HG03439 (cell line): ENCODE measurements at regions not wholly inside any gene's neighbourhood (a gene's known extent, or its start where the extent isn't known, plus 50 kb on each side); places are given as distances from the start of the nearest gene placed in this dataset.
"Not testable (repeated sequence)": the region's sequence is repeated elsewhere in the genome, so short reads cannot be mapped to it uniquely, and the experiment has no call there.

Experiments
- ATAC-seq: cut with Tn5 transposase; IDR thresholded peaks from one replicate; pipeline ENCODE4 v1.9.1; 2021; ENCODE audit warnings: mild to moderate bottlenecking, moderate library complexity; ENCODE audit not compliant: unreplicated experiment

DNA sequence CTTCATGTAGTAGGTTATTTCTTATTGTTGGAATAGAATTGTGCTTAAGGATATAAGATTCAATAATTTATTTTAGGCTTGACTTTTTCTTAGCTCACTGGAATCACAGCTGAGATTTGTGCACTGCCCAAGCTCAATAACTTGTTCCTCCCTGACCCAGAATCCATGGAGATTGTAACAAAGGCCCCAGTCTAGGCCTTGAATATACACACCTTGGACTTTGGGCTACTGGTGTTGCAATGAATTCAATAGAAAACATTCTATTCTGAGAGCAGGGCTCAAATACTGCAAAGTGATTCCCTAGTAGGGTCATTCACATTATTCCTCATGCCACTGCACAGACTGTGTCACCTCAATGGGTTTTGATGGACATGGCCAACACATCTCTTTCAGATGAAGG, 352.4 kb downstream of the GALC start:
- ATAC-seq, result no peak

- ATAC-seq, result no peak
Measured at GRCh38 chr14:87638196-87638595, 354.8 kb downstream of the GALC start.

- ATAC-seq, result no peak
Measured at GRCh38 chr14:87635442-87635841, 357.5 kb downstream of the GALC start.

GRCh38 chr14:87632796-87633195, 360.2 kb downstream of the GALC start:
- ATAC-seq, result no peak

- ATAC-seq, result no peak
Measured at GRCh38 chr14:87630846-87631245, 362.1 kb downstream of the GALC start.

- no peak for ATAC-seq
Measured at GRCh38 chr14:87629788-87630187, 363.2 kb downstream of the GALC start.

DNA sequence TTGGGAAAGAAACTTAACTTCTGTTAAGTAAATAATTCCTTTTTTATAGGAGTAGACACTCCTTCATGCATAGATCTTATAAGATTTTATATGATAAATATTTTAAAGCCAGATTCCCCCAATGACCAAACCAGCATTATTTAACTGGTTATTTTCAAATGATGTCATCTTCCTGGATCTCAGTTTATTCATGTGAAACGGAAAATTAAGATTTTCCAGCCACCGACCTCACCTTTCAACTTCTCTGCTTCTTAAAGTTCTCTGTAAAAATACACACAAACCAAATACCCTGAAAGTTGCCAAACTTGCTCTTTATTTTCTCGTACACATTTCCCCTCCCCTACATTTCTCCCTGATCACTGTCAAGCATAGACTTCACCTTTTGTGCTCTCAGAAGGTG, 364.2 kb downstream of the GALC start:
- no peak for ATAC-seq

DNA sequence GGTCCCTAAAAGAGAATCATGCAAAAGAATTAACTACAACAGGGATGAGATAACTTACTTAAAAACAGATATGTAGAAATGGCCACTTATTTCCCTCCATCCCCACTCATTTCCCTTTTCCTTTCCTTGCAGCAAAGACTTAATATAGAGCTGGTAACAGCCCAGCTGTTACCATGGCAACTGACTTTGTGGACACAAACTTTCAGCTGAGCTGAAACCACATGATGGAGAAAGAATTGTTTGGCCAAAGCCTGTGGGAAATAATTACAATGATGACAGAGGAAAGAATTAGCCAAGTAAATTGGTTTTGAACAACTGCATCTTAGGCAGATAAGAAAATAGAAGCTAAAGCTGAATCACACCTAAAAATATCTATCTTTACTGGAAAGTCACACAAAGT, 364.9 kb downstream of the GALC start:
- no peak for ATAC-seq

- no peak for ATAC-seq
Measured at GRCh38 chr14:87626266-87626665, 366.7 kb downstream of the GALC start.

DNA sequence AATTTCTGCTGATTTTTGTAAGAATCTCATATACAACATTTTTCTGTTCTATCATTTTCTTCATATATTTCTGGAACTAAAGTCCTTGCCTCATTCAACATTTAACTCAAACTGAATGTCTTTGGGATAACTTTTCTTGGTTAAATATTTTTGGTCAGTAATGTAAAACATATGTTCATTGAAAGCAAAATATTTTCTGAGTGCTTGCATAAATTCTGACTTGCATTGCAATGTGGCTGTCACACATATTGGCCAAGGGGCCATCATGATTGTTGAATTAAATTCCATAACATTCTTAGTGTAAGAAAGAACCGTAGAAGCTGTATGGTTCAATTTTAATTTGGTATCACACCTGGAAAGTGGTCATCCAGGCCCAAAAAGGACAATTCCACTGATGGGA, 369.4 kb downstream of the GALC start:
- ATAC-seq, result no peak

DNA sequence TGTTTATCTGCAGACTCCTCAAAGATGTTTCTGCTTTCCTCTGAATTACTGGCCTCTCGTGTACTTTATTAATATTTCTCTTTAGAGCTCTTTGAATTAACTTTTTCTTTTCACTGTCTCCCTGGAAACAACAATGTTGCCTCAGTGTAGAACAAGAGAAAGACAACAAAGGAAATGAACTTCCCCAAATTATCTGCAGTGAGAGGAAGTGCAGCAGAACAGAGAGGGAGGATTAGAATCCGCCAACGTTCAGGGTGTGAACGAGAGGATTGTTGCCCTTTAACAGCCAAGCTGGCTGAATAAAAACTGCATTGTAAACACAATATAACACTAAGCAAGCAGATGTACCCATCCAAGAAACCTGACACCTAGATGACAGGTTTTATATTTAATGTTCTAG, 375.9 kb downstream of the GALC start:
- no peak for ATAC-seq

GRCh38 chr14:87615822-87616679, 376.9 kb downstream of the GALC start:
- peak; percentile 88 for ATAC-seq

DNA sequence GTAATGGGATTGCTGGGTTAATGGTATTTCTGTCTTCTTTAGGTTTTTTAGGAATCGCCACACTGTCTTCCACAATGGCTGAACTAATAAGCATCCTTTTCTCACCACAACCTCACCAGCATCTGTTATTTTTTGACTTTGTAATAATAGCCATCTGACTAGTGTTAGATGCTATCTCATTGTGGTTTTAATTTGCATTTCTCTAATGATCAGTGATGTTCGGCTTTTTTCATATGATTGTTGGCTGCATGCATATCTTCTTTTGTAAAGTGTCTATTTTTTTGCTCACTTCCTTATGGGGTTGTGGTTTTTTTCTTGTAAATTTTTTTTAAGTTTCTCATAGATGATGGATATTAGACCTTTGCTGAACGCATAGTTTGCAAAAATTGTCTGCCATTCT, 377.9 kb downstream of the GALC start:
- ATAC-seq, result no peak

- no peak for ATAC-seq
Measured at GRCh38 chr14:87613881-87614280, 379.1 kb downstream of the GALC start.

GRCh38 chr14:87607056-87607455, 385.9 kb downstream of the GALC start:
- ATAC-seq, result not testable (repeated sequence)

- ATAC-seq, result no peak
Measured at GRCh38 chr14:87601036-87601435, 391.9 kb downstream of the GALC start.

GRCh38 chr14:87600240-87600639, 392.7 kb downstream of the GALC start:
- ATAC-seq, result no peak

DNA sequence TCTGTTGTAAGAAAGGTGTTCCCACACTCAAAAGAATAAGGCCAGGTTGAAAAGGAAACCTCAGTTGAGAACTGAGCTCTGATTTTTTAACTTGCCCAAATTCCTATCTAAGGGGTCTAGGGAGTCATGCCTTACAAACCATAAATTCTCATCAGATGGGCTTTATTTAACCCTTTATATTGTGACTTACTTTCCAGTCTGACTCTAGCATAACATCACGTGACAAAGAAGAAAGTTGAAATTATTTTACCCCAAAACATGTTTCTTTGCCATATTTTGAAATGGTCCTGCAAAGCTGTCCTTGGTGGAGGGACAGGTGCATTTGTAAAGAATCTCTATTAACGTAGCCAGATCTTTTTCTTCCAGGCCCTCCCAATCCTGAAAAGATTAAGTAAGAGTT, 411.7 kb downstream of the GALC start:
- ATAC-seq, result no peak

- ATAC-seq, result no peak
Measured at GRCh38 chr14:87579036-87579435, 413.9 kb downstream of the GALC start.

DNA sequence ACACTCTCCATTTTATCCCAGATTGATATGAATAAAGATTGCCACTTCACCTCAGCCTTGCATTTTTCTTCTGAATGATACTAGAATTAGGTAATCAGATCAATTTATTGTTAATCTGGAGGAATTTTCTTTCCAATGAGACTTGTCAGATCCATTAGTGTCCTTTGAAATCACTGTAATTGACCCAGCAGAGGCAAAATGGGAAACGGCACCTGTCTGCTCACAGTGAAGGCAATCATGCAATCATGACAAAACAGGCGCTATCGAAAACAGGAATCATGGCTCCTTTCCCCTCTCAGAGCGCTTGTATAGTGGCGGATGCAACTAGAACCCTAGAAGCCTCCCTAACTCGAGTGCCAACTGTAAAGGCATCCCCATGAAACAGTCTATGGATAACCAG, 417.6 kb downstream of the GALC start:
- no peak for ATAC-seq

DNA sequence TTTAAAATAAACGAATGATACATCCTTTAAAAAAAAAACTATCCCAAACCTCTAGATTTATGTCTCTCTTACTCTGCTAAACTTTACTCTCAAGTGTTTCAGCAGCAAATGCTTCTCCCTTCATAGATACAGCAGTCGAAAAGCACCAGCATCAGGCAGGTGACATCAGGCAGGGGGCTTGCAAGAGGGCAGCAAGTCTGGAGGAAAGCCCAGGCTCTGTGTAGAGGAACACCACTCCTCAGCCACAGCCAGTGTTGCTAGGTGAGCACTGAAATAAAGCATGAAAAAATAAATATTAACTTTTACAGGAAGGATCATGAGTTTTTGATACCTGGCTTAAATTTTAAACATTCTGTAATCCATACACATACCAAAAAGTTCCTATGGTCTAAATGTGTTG, 419.4 kb downstream of the GALC start:
- no peak for ATAC-seq

GRCh38 chr14:87567618-87568295, 425.2 kb downstream of the GALC start:
- no peak for ATAC-seq
